ENCODE measurements at regions not wholly inside any gene's neighbourhood (a gene's known extent, or its start where the extent isn't known, plus 50 kb on each side); places are given as distances from the start of the nearest gene placed in this dataset.

DNA sequence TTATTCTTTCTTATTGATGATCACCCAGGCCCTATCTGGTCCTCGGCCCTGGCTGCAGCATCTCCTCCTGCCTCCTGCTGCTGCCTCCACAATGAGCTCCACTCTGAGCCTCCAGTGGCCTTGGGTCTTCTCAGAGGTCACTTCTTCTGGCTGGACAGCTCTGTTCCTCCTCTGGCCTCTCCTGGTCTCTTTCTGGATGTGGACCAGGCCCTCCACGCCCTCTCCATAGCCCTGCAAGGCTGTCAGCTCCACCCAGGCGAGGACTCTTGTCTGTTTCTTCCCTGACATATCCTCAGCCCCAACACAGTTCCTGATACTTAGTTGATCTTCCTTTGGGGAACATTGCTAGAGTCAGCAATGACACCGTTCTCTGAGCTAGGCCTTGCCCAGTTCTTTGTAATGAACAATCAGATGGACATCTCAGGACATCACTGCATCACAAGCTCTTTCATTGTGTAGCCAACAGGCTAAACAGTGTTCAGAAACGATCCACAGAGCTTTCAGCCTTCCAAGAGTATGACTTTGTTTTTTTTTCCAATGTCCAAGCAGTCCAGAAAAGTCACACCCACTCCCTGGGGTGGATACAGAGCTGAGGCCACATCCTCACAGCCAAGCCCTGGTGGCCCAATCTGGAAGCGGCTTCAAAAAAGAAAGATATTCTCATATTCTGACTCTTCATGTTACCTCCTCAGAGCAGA, 62.5 kb upstream of the DNAH5 start:
- TF ChIP-seq FOXA2 (IDR thresholded peaks at IDR 0.05): no peak
- no peak for TF ChIP-seq RXRA (IDR thresholded peaks at IDR 0.05)
- no peak for TF ChIP-seq SP1 (IDR thresholded peaks at IDR 0.05)
- TF ChIP-seq HNF4A (conservative IDR thresholded peaks at IDR 0.05): no peak
- TF ChIP-seq GABPA (IDR thresholded peaks at IDR 0.05 in 1 of 2, conservative IDR thresholded peaks at IDR 0.05 in 1 of 2): no peak
- TF ChIP-seq RAD21 (IDR thresholded peaks at IDR 0.05): no peak
- TF ChIP-seq TAF1 (conservative IDR thresholded peaks at IDR 0.05): no peak
- TF ChIP-seq, protein P1, sequence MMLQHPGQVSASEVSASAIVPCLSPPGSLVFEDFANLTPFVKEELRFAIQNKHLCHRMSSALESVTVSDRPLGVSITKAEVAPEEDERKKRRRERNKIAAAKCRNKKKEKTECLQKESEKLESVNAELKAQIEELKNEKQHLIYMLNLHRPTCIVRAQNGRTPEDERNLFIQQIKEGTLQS (IDR thresholded peaks at IDR 0.05): no peak
- TF ChIP-seq YY1 (IDR thresholded peaks at IDR 0.05): no peak
- no peak for TF ChIP-seq FOXA1 (IDR thresholded peaks at IDR 0.05)
- TF ChIP-seq HNF4G (IDR thresholded peaks at IDR 0.05): no peak
- DNase-seq (ENCODE audit: low spot score): no peak
- Histone ChIP-seq H3K9ac (ENCODE audit: low read depth in 1 of 2, low read length in 2 of 2) (no peak overlapping the region), H3K36me3 (ENCODE audit: control insufficient read depth in 4 of 4, insufficient read depth in 3 of 4, low read depth in 1 of 4, low read length in 3 of 4) (no peaks in the 10 kb centered on the region), H3K27ac (ENCODE audit: low read depth in 1 of 2, low read length in 2 of 2) (no peak overlapping the region), H3K4me1 (ENCODE audit: control insufficient read depth in 4 of 4, insufficient read depth in 4 of 4, low read length in 3 of 4) (peaks cover 2 to 22% (median 13%) of the 10 kb centered on the region in 4 donors), H3K9me3 (ENCODE audit: control insufficient read depth in 4 of 4, low read length in 3 of 4) (no peaks in the 10 kb centered on the region), H3K27me3 (ENCODE audit: control insufficient read depth in 4 of 4, insufficient read depth in 4 of 4, low read length in 3 of 4) (no peaks in the 10 kb centered on the region), H3K4me3 (ENCODE audit: low read depth in 1 of 3, low read length in 3 of 3) (no peak overlapping the region)
- 88% methylated on average over 6 of the region's 6 CpGs for WGBS

DNA sequence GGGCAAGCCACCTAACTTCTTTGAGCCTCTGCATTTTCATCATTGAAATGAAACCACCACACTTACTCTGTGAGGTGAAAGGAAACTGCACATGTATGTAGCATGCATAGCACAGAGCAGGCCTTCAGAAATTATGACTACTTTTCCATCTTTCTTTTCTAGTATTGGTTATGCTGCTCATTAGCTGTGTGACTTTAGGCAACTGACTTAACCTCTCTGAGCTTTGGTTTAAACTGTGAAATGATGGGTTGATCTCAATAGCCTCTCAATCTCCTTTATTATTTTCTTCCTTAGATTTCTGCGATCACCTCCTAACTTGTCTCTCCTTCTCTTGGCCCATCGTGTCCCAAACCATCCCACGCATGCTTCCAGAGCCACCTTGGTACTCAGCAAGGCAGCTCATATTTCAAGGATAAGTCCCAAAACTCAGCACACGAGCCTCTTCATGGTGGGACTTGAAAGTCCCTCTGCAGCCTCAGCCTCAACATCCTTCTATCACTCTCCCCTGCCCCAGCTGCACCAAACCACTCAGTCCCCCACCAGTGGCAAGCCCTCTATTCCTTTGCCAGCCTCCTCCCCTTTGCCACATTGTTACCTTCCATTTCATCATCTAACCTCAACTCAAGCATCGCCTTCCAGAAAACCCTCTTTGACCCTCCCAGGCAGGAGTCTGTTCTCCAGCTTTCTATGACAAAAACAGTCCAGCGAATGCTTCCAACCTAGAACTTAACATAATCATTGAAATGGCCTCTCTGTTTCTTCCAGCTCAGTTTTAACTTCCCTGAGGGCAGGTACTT, 60.3 kb upstream of the DNAH5 start:
- DNase-seq (ENCODE audit: low spot score): no peak
- H3K36me3 ChIP-seq (ENCODE audit: control insufficient read depth in 4 of 4, insufficient read depth in 3 of 4, low read depth in 1 of 4, low read length in 3 of 4): no peaks in the 10 kb centered on the region
- no peaks in the 10 kb centered on the region for H3K27me3 ChIP-seq (ENCODE audit: control insufficient read depth in 4 of 4, insufficient read depth in 4 of 4, low read length in 3 of 4)
- H3K9ac ChIP-seq (ENCODE audit: low read depth in 1 of 2, low read length in 2 of 2): no peak overlapping the region
- H3K27ac ChIP-seq (ENCODE audit: low read depth in 1 of 2, low read length in 2 of 2): no peak overlapping the region
- H3K4me1 ChIP-seq (ENCODE audit: control insufficient read depth in 4 of 4, insufficient read depth in 4 of 4, low read length in 3 of 4): peaks cover 2 to 13% (median 9%) of the 10 kb centered on the region in 4 donors
- no peaks in the 10 kb centered on the region for H3K9me3 ChIP-seq (ENCODE audit: control insufficient read depth in 4 of 4, low read length in 3 of 4)
- WGBS: 85% methylated on average over 6 of the region's 6 CpGs
- no peak overlapping the region for H3K4me3 ChIP-seq (ENCODE audit: low read depth in 1 of 3, low read length in 3 of 3)
- TF ChIP-seq JUND (IDR thresholded peaks at IDR 0.05) (no peak), GABPA (IDR thresholded peaks at IDR 0.05 in 1 of 2, conservative IDR thresholded peaks at IDR 0.05 in 1 of 2) (no peak), EGR1 (IDR thresholded peaks at IDR 0.05; ENCODE audit: low read depth in 2 of 2) (no peak), NR2F2 (IDR thresholded peaks at IDR 0.05) (no peak)
- TF ChIP-seq, protein P2, sequence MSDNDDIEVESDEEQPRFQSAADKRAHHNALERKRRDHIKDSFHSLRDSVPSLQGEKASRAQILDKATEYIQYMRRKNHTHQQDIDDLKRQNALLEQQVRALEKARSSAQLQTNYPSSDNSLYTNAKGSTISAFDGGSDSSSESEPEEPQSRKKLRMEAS (IDR thresholded peaks at IDR 0.05): no peak
- TF ChIP-seq, protein P3, sequence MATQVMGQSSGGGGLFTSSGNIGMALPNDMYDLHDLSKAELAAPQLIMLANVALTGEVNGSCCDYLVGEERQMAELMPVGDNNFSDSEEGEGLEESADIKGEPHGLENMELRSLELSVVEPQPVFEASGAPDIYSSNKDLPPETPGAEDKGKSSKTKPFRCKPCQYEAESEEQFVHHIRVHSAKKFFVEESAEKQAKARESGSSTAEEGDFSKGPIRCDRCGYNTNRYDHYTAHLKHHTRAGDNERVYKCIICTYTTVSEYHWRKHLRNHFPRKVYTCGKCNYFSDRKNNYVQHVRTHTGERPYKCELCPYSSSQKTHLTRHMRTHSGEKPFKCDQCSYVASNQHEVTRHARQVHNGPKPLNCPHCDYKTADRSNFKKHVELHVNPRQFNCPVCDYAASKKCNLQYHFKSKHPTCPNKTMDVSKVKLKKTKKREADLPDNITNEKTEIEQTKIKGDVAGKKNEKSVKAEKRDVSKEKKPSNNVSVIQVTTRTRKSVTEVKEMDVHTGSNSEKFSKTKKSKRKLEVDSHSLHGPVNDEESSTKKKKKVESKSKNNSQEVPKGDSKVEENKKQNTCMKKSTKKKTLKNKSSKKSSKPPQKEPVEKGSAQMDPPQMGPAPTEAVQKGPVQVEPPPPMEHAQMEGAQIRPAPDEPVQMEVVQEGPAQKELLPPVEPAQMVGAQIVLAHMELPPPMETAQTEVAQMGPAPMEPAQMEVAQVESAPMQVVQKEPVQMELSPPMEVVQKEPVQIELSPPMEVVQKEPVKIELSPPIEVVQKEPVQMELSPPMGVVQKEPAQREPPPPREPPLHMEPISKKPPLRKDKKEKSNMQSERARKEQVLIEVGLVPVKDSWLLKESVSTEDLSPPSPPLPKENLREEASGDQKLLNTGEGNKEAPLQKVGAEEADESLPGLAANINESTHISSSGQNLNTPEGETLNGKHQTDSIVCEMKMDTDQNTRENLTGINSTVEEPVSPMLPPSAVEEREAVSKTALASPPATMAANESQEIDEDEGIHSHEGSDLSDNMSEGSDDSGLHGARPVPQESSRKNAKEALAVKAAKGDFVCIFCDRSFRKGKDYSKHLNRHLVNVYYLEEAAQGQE (IDR thresholded peaks at IDR 0.05): no peak
